ENCODE measurements at regions not wholly inside any gene's neighbourhood (a gene's known extent, or its start where the extent isn't known, plus 50 kb on each side); places are given as distances from the start of the nearest gene placed in this dataset.
A peak's percentile ranks its signal among the peaks of the same experiment; 100 is the strongest.

- Mint-ChIP-seq H3K9me3 (no peaks in the 10 kb centered on the region), H3K36me3 (ENCODE audit: low read depth) (no peaks in the 10 kb centered on the region), H3K4me1 (no peaks in the 10 kb centered on the region), H3K27me3 (ENCODE audit: low read depth) (peaks cover 11% of the 10 kb centered on the region), H3K27ac (no peak overlapping the region), H3K4me3 (no peak overlapping the region)
- TF ChIP-seq CTCF (IDR thresholded peaks at IDR 0.05; ENCODE audit: unreplicated experiment in 3 of 3): no peak
These were observed 196.4 kb downstream of the NSUN3 start for GRCh38 chr3:94259291-94259690.

- H3K9me3 Mint-ChIP-seq: no peaks in the 10 kb centered on the region
- H3K4me3 Mint-ChIP-seq: no peak overlapping the region
- H3K36me3 Mint-ChIP-seq (ENCODE audit: low read depth): no peaks in the 10 kb centered on the region
- no peak for TF ChIP-seq CTCF (IDR thresholded peaks at IDR 0.05; ENCODE audit: unreplicated experiment in 3 of 3)
- H3K27ac Mint-ChIP-seq: no peak overlapping the region
- H3K27me3 Mint-ChIP-seq (ENCODE audit: low read depth): peaks cover 7% of the 10 kb centered on the region
- no peaks in the 10 kb centered on the region for H3K4me1 Mint-ChIP-seq
These were observed 206.9 kb downstream of the NSUN3 start for GRCh38 chr3:94269763-94270162.

- no peak overlapping the region for H3K27ac Mint-ChIP-seq
- no peaks in the 10 kb centered on the region for H3K36me3 Mint-ChIP-seq (ENCODE audit: low read depth)
- H3K27me3 Mint-ChIP-seq (ENCODE audit: low read depth): peaks cover 4% of the 10 kb centered on the region
- TF ChIP-seq CTCF (IDR thresholded peaks at IDR 0.05; ENCODE audit: unreplicated experiment in 3 of 3): no peak
- no peak overlapping the region for H3K4me3 Mint-ChIP-seq
- H3K4me1 Mint-ChIP-seq: no peaks in the 10 kb centered on the region
- no peaks in the 10 kb centered on the region for H3K9me3 Mint-ChIP-seq
These were observed 209.2 kb downstream of the NSUN3 start for GRCh38 chr3:94272016-94272415.

- H3K9me3 Mint-ChIP-seq: no peaks in the 10 kb centered on the region
- H3K4me3 Mint-ChIP-seq: no peak overlapping the region
- no peaks in the 10 kb centered on the region for H3K36me3 Mint-ChIP-seq (ENCODE audit: low read depth)
- no peak overlapping the region for H3K27ac Mint-ChIP-seq
- no peaks in the 10 kb centered on the region for H3K27me3 Mint-ChIP-seq (ENCODE audit: low read depth)
- TF ChIP-seq CTCF (IDR thresholded peaks at IDR 0.05; ENCODE audit: unreplicated experiment in 3 of 3): no peak
- no peaks in the 10 kb centered on the region for H3K4me1 Mint-ChIP-seq
These were observed 218.1 kb downstream of the NSUN3 start for GRCh38 chr3:94280958-94281357.

- Mint-ChIP-seq H3K9me3 (no peaks in the 10 kb centered on the region), H3K27me3 (ENCODE audit: low read depth) (no peaks in the 10 kb centered on the region), H3K27ac (no peak overlapping the region), H3K4me1 (no peaks in the 10 kb centered on the region), H3K4me3 (no peak overlapping the region), H3K36me3 (ENCODE audit: low read depth) (no peaks in the 10 kb centered on the region)
- peak in 2 of 3 experiments; percentile 22 to 32 for TF ChIP-seq CTCF (IDR thresholded peaks at IDR 0.05; ENCODE audit: unreplicated experiment in 3 of 3)
These were observed 223.0 kb downstream of the NSUN3 start for GRCh38 chr3:94285872-94286271.

- peaks cover 4% of the 10 kb centered on the region for H3K9me3 Mint-ChIP-seq
- H3K4me1 Mint-ChIP-seq: no peaks in the 10 kb centered on the region
These were observed 228.8 kb downstream of the NSUN3 start for GRCh38 chr3:94291686-94292085.

More at GRCh38 chr3:94291686-94292085, 228.8 kb downstream of the NSUN3 start:
- no peak overlapping the region for H3K4me3 Mint-ChIP-seq
- no peaks in the 10 kb centered on the region for H3K36me3 Mint-ChIP-seq (ENCODE audit: low read depth)
- TF ChIP-seq CTCF (IDR thresholded peaks at IDR 0.05; ENCODE audit: unreplicated experiment in 3 of 3): no peak
- no peak overlapping the region for H3K27ac Mint-ChIP-seq
- H3K27me3 Mint-ChIP-seq (ENCODE audit: low read depth): no peaks in the 10 kb centered on the region
